Hepatocyte (in vitro differentiated cells): ENCODE measurements at regions not wholly inside any gene's neighbourhood (a gene's known extent, or its start where the extent isn't known, plus 50 kb on each side); places are given as distances from the start of the nearest gene placed in this dataset.

Experiments
- EZH2 ChIP-seq: fragments of 200-600 bp; sonication (generic); IDR thresholded peaks from 2 replicates; pipeline ENCODE4 v1.6.1; 2016; ENCODE audit warnings: antibody characterized with exemption, mild to moderate bottlenecking, borderline replicate concordance
- TF ChIP-seq, protein P1 (sequence below): fragments of 200-600 bp; sonication (generic); IDR thresholded peaks from 2 replicates; pipeline ENCODE4 v1.5.1; 2016; ENCODE audit warnings: antibody characterized with exemption, mild to moderate bottlenecking; ENCODE audit not compliant: poor library complexity

DNA sequence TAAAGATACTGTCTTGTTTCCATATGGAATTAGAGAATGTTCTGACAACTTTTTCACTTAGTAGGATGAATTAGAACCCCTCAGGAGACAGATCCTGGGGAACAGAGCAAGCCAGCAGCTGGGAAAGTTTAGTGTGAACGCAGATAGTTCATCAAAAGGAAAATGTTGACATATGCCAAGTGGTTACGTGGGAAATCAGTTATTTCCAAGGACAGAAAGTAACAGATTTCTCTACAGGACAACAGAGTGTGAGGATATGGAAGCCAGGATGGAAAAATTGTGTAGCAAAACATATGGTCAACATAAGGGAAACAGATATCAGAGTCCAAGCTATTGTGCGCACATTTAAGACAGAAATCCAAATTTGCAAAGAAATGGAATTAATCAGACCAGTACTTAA, 419.5 kb downstream of the LRRIQ3 start:
- TF ChIP-seq, protein P1, sequence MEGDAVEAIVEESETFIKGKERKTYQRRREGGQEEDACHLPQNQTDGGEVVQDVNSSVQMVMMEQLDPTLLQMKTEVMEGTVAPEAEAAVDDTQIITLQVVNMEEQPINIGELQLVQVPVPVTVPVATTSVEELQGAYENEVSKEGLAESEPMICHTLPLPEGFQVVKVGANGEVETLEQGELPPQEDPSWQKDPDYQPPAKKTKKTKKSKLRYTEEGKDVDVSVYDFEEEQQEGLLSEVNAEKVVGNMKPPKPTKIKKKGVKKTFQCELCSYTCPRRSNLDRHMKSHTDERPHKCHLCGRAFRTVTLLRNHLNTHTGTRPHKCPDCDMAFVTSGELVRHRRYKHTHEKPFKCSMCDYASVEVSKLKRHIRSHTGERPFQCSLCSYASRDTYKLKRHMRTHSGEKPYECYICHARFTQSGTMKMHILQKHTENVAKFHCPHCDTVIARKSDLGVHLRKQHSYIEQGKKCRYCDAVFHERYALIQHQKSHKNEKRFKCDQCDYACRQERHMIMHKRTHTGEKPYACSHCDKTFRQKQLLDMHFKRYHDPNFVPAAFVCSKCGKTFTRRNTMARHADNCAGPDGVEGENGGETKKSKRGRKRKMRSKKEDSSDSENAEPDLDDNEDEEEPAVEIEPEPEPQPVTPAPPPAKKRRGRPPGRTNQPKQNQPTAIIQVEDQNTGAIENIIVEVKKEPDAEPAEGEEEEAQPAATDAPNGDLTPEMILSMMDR: no peak
- TF ChIP-seq EZH2: no peak
